GM12878 (cell line): ENCODE measurements at regions not wholly inside any gene's neighbourhood (a gene's known extent, or its start where the extent isn't known, plus 50 kb on each side); places are given as distances from the start of the nearest gene placed in this dataset.

Experiments used
- ATAC-seq: fragments of 200-7000 bp; cut with Tn5 transposase; 3 replicates; pipeline ENCODE4 v1.9.1; 2020; ENCODE audit warnings: mild to moderate bottlenecking, moderate library complexity
- BruUV-seq: library from RNA; stranded (reverse); fragments of 400-500 nt; replicated peaks from 2 replicates; lab custom pipeline; 2021; lab: Mats Ljungman, UMichigan
- CTCF ChIA-PET: fragments of 300-600 bp; sonication (Branson Sonifier 250); formaldehyde crosslinking; extraction: SDS; loops from one replicate; lab custom pipeline; 2021; ENCODE audit warnings: inconsistent platforms; lab: Yijun Ruan, JAX
- POLR2A ChIA-PET: fragments of 350-600 bp; formaldehyde crosslinking; extraction: SDS; loops from one replicate; lab custom pipeline; 2021; ENCODE audit warnings: inconsistent platforms; lab: Charles Lee
- RAD21 ChIA-PET: fragments of 300-600 bp; sonication (Branson Sonifier 250); formaldehyde crosslinking; loops from one replicate; lab custom pipeline; 2023; ENCODE audit warnings: antibody characterized with exemption; ENCODE audit not compliant: unreplicated experiment; lab: Charles Lee
- SMC1A ChIA-PET: fragments of 300-600 bp; sonication (Branson Sonifier 250); formaldehyde crosslinking; loops from one replicate; lab custom pipeline; 2023; ENCODE audit not compliant: unreplicated experiment, uncharacterized antibody; lab: Charles Lee
- DNase-seq: peaks from one replicate; pipeline ENCODE4 v3.0.0-alpha.2; 2011; ENCODE audit warnings: low read depth, low spot score
- FAIRE-seq: peaks from 3 replicates; lab custom pipeline; 2011; peaks lifted over from hg19 to GRCh38; lab: Jason Lieb, UNC
- H2AFZ ChIP-seq: 2 replicates; pipeline ENCODE4 v1.6.0; 2011; ENCODE audit warnings: low read depth, low read length, control low read depth; ENCODE audit not compliant: control insufficient read depth
- H3K27ac ChIP-seq: 2 replicates; pipeline ENCODE4 v1.5.1; 2011; ENCODE audit warnings: control low read depth; ENCODE audit not compliant: control insufficient read depth, insufficient read depth
- H3K27me3 ChIP-seq, 2 experiments: replicated peaks in 1 of 2; 2 replicates each; pipeline versions ENCODE4 v1.6.0 to v1.6.1; 2011; ENCODE audit warnings: low read length in 1 of 2; ENCODE audit not compliant: control insufficient read depth in 2 of 2, insufficient read depth in 2 of 2
- H3K36me3 ChIP-seq, 2 experiments: 2 replicates each; pipeline ENCODE4 v1.5.1; 2011; ENCODE audit warnings: low read length in 1 of 2; ENCODE audit not compliant: control insufficient read depth in 2 of 2, insufficient read depth in 2 of 2
- H3K4me1 ChIP-seq: 2 replicates; pipeline ENCODE4 v1.6.1; 2011; ENCODE audit warnings: mild to moderate bottlenecking, low read length, moderate library complexity, mixed read lengths; ENCODE audit not compliant: control insufficient read depth, insufficient read depth
- H3K4me2 ChIP-seq: 2 replicates; pipeline ENCODE4 v1.6.0; 2011; ENCODE audit warnings: control low read depth; ENCODE audit not compliant: control insufficient read depth, insufficient read depth
- H3K4me3 ChIP-seq: fragments of 200-600 bp; sonication (generic); 2 replicates; pipeline ENCODE4 v1.5.1; 2016
- H3K79me2 ChIP-seq: 2 replicates; pipeline ENCODE4 v1.6.0; 2011; ENCODE audit warnings: low read length; ENCODE audit not compliant: control insufficient read depth, insufficient read depth
- H3K9ac ChIP-seq: 2 replicates; pipeline ENCODE4 v1.8.0; 2011; ENCODE audit warnings: low read length, control low read depth, mixed read lengths; ENCODE audit not compliant: control insufficient read depth, insufficient read depth
- H3K9me3 ChIP-seq: replicated peaks from 3 replicates; pipeline ENCODE4 v1.5.1; 2011; ENCODE audit warnings: mild to moderate bottlenecking, low read length; ENCODE audit not compliant: control insufficient read depth, insufficient read depth
- H4K20me1 ChIP-seq: 2 replicates; pipeline ENCODE4 v1.6.0; 2011; ENCODE audit not compliant: control insufficient read depth, insufficient read depth
- BRCA1 ChIP-seq: IDR thresholded peaks from 2 replicates; pipeline ENCODE4 v1.6.1; 2011; ENCODE audit warnings: low read depth, low read length, improper control_type of control experiment
- MXI1 ChIP-seq: fragments of 150-350 bp; IDR thresholded peaks from 2 replicates; pipeline ENCODE4 v1.6.1; 2011; ENCODE audit warnings: low read depth, mild to moderate bottlenecking, inconsistent platforms, low read length, improper control_type of control experiment
- NFIC ChIP-seq: IDR thresholded peaks from 2 replicates; pipeline ENCODE4 v1.6.1; 2012; ENCODE audit warnings: low read depth, mild to moderate bottlenecking, inconsistent platforms, low read length, moderate library complexity
- WGBS: methylation state at CpG from one replicate; pipeline ENCODE4 v1.1.6; 2016; ENCODE audit warnings: low lambda C conversion rate; ENCODE audit not compliant: insufficient replicate concordance, insufficient coverage; ENCODE audit errors: missing lambda C conversion rate; 5-methylcytosine and 5-hydroxymethylcytosine counted together
- in situ Hi-C: fragments of 300-500 bp; cut with MboI; formaldehyde crosslinking; loops from 9 replicates; pipeline ENCODE4 v1.14.3; 2018; ENCODE audit warnings: mixed read lengths
- intact Hi-C: fragments of 100-400 bp; cut with micrococcal nuclease; formaldehyde crosslinking; loops from one replicate; pipeline ENCODE4 v1.14.2; 2022; ENCODE audit not compliant: unreplicated experiment

GRCh38 chr9:87179553-87180340 lies 232.4 kb upstream of the GAS1 start:
- Histone ChIP-seq H3K27ac (no peak overlapping the region), H3K9ac (no peak overlapping the region), H4K20me1 (no peaks in the 10 kb centered on the region), H3K27me3 (no peaks in the 10 kb centered on the region), H3K4me2 (0 out of 2 replicates have a peak overlapping the region, but pooled peaks have one; percentile 17), H3K79me2 (no peaks in the 10 kb centered on the region), H3K4me3 (no peak overlapping the region), H3K4me1 (no peaks in the 10 kb centered on the region), H3K36me3 (no peaks in the 10 kb centered on the region), H2AFZ (no peak overlapping the region), H3K9me3 (no peaks in the 10 kb centered on the region; the same call in 1 of the 3 replicates)
- ATAC-seq (peak; percentile 59), DNase-seq (no peak), FAIRE-seq (no peak)
- in situ Hi-C loops (no loop called here), intact Hi-C loops (no loop called here)
- ChIA-PET SMC1A (interaction anchor here (1.1 kb wide), 1 partner anchor 8 kb away, joined by 3 read pairs; no protein-coding TSS in a partner anchor), RAD21 (no interaction called here), POLR2A (no interaction called here), CTCF (no interaction called here)
- TF ChIP-seq NFIC (peak; percentile 30; the same call in 1 of the 2 replicates), MXI1 (no peak)
- 33% methylated on average over 7 of the region's 7 CpGs for WGBS
- BruUV-seq = no TSS peak

- CTCF ChIA-PET = interaction anchor here (1.6 kb wide), 1 partner anchor 13 kb away, joined by 3 read pairs; no protein-coding TSS in a partner anchor
- POLR2A ChIA-PET = no interaction called here
- Histone ChIP-seq H2AFZ (no peak overlapping the region), H3K4me3 (no peak overlapping the region), H3K4me1 (no peaks in the 10 kb centered on the region), H3K4me2 (no peak overlapping the region), H3K27ac (no peak overlapping the region), H4K20me1 (no peaks in the 10 kb centered on the region), H3K27me3 (no peaks in the 10 kb centered on the region)
- SMC1A ChIA-PET = interaction anchor here (1.1 kb wide), 1 partner anchor 9 kb away, joined by 3 read pairs; no protein-coding TSS in a partner anchor
- BruUV-seq = no TSS peak
- RAD21 ChIA-PET = no interaction called here
- in situ Hi-C loops = no loop called here
- no peak for TF ChIP-seq BRCA1
- TF ChIP-seq, all 136 proteins: peak for 0
- no peak for DNase-seq
- Histone ChIP-seq H3K36me3 (no peaks in the 10 kb centered on the region), H3K79me2 (no peaks in the 10 kb centered on the region), H3K9ac (no peak overlapping the region), H3K9me3 (no peaks in the 10 kb centered on the region; the same call in 1 of the 3 replicates)
- FAIRE-seq = no peak
- 53% methylated on average over 5 of the region's 5 CpGs for WGBS
- no peak for ATAC-seq
- intact Hi-C loops = no loop called here
Measured at GRCh38 chr9:87180361-87180760, 233.1 kb upstream of the GAS1 start.
